ENCODE measurements at regions not wholly inside any gene's neighbourhood (a gene's known extent, or its start where the extent isn't known, plus 50 kb on each side); places are given as distances from the start of the nearest gene placed in this dataset.
"Not testable (repeated sequence)": the region's sequence is repeated elsewhere in the genome, so short reads cannot be mapped to it uniquely, and the experiment has no call there.

DNA sequence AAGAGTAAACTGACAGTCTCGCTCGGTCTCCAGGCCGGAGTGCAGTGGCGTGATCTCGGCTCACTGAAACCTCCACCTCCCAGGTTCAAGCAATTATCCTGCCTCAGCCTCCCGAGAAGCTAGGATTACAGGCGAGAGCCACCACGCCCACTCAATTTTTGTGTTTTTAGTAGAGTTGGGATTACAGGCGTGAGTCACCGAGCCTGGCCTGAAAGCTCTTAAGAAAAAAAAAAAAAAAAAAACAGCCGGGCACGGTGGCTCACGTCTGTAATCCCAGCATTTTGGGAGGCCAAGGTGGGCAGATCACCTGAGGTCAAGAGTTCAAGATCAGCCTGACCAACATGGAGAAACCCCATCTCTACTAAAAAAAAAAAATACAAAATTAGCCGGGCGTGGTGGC lies 55.3 kb upstream of the THOC2 start:
- DNase-seq, result not testable (repeated sequence)

DNA sequence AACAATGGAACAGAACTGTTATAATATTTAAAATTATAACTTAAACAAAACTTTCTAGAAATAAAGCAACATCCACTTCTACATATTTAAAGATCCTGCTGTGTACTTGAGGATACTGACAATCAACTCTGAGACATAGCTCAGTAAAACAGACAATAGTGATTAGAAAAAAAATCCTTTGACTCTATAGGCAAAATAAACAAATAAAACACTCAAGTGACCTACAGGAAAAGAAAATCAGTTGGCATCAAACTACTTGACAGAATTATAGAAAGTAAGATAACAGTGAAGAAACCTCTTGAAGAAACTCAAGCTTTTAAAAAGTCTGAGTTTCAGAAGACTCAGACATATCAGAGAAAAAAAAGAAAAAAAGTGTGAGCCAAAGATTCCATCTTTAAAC lies 55.9 kb upstream of the THOC2 start:
- DNase-seq, result no peak

DNA sequence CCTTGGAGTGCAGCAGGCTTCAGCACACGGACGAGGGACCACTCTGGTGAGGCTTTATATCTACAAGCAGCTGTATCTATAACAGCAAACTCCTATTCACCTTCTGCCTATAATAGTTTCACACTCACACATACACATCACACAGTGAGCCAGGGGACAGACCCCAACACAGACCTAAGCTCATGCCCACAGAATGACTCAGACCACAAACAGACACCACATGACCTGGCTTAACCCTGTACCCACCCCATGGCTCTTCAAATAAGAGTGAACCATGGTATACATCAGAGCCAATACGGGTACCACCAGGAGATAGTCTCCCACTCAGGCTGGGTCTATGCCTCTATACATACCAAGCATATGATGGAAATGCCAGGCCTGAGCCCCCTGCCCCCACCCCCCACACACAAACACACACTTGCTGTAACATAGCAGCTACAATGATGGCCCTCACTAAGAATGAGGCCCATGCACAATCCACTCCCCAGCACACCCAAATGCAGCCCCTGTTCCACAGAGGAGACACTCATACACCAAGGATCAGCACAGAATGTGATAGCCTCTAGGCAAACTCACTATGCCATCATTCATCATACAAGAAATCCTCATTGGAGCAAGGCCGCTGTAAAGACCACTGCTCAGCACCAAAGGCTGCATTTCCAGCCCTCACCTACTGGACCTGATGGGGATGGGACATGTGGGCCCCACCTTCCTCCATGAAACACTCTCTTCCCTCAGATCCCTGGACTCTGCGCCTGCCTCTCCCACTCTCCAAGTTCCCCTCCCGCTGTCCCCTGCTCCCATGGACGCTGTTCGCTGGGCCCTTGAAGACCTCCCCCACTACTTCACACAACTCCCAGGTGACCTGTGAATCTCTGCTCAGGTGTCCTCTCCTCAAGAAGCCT lies 62.1 kb upstream of the XIAP start:
- DNase-seq, result no peak

DNA sequence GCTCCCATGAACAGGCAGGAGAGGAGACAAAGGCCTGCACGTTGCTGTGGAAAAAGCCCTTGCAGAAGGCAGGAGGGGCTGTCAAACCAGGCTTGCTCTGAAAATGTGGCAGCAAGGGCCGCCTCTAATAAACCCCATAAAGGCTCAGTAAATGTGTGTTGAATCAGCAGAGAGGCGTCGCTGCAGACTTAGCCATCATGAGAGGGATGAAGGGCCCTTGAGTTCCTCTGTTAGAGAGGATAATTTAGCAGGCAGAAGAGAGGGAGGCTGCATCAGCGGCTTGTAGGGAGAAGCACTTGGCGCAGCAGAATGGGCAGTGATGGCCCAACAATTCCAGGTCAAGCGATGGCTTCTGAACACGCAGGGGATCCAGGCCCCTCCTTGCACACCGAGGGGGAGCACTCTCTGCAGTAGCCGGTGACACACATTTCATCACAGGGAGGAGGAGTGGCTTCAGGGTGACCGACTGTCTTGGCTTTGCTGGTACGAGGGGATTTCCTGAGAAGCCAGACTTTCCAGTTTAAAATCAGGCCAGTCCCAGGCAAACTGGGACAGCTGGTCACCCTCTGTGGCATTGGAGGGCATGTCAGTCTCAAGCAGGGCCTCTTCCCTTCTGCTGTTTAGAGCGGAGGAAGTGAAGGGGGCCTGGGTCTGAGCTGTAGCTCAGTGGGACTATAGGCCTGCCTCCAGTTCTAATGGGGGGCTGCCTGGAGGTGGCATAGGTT lies 61.0 kb upstream of the XIAP start:
- DNase-seq, result not testable (repeated sequence)

DNA sequence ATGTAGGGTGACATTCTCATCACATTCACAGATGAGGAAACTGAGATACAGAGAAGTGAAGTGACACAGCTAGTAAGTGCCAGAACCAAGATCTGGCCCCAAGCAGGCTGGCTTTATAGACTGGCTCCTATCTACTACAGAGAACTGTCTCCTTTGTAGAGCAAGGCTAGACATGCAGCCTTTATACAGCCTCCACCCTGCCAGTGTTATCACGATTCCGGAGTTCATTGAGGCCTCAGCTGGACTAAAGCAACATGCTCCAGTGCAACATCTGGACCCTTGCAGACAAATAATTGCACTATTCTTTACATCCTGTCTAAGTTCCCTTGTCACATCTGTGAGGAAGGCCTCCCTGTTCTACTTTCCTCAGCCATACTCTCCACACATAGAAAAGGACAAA lies 58.0 kb upstream of the XIAP start:
- DNase-seq, result no peak

DNA sequence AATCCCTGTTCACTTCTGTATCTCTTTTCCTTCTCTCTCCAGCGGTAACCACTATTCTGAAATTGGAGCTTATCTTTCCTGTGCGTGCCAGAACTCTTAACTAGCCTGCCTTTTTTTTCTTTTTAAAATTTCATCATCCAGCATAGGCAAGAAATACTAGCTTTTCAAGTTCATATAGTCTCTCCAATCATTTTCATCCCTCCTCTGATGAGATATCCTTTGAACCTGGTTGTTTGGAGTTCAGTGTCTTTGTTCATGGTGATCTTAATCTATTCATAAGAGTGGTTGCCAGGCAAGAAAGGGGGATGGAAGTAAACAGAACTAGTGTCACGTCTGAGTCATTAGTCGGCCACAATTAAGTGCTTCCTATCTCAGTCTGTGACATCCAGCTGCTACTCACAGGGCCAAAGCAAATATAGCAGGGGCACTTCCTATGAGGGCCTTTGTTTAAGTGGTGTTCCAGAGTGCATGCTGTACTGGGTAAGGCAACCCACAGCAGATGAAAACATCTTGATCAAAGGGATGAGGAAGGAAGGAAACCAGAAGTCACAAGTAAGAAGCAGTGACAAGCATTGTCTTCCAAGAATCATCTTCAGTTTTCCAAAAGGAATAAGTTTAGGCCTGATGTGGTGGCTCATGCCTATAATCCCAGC lies 56.4 kb upstream of the XIAP start:
- peak; percentile 49 for DNase-seq

DNA sequence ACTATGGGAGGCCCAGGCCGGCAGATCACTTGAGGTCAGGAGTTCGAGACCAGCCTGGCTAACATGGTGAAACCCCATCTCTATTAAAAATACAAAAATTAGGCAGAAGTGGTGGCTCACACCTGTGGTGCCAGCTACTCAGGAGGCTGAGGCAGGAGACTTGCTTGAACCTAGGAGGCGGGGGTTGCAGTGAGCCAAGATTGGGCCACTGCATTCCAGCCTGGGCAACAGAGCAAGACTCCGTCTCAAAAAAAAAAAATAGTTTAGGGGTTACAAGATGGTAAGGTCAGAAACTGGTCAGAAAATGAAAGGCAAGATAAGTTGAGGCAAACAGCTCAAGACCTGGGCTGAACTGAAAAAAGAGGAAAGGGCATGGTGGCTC lies 55.9 kb upstream of the XIAP start:
- DNase-seq, result not testable (repeated sequence)

DNA sequence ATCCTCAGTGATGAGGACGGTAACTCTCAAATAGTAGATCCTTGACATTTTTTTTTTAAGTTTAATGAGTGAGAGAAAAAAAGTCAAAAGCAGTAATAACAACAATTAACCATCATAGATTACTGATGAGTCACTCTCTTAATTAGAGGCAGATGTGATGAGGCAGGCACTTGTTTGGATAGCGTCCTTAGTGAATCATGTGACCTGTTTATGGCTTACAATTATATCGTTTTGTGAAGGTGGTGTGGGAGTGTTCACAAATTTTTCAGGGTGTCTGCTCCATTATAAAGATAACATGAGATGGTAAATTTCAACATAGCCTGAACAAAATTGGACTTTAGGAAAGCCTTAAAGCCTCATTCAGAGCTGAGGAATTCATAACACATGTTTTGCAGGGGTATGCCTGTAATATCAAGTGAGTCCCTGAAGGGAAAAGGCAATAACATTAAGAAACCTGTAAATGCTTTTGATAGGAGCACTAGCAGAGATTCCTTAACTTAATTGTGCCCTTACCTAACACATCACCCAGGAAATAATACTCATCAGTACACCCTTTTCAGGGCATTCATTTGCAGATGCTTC lies 51.9 kb upstream of the XIAP start:
- no peak for DNase-seq

DNA sequence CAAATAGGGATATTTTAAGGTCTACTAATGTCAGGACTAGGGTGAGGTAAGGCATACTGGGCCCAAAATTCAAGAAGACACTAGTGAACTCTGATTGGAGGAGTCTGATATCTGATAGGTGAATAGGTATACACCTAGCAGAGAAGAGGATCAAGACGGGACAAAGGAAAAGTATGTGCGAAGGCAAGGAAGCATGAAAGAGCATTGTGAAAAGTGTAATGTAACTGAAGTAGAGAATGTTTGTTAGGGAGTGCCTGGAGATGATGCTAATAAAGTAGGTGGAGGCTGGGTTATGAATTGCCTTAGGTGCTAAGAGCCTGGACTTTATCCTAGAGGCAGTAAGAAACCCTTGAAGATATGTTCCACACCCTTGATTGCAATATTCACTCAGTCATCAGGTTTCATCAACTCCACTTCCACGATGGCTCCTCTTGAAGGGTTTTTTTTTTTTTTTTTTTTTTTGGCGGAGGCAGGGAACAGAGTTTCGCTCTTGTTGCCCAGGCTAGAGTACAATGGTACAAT lies 49.9 kb upstream of the XIAP start:
- no peak for DNase-seq
